HG03439 (cell line): ENCODE measurements at regions not wholly inside any gene's neighbourhood (a gene's known extent, or its start where the extent isn't known, plus 50 kb on each side); places are given as distances from the start of the nearest gene placed in this dataset.

Source experiments
- ATAC-seq: cut with Tn5 transposase; IDR thresholded peaks from one replicate; pipeline ENCODE4 v1.9.1; 2021; ENCODE audit warnings: mild to moderate bottlenecking, moderate library complexity; ENCODE audit not compliant: unreplicated experiment

- no peak for ATAC-seq
Measured at GRCh38 chr14:97331526-97331925, 534.3 kb downstream of the VRK1 start.

GRCh38 chr14:97336179-97336578 lies 539.0 kb downstream of the VRK1 start:
- ATAC-seq, result no peak

- ATAC-seq, result no peak
Measured at GRCh38 chr14:97336816-97337215, 539.6 kb downstream of the VRK1 start.

GRCh38 chr14:97337267-97337666 lies 540.1 kb downstream of the VRK1 start:
- no peak for ATAC-seq

GRCh38 chr14:97337670-97338069 lies 540.5 kb downstream of the VRK1 start:
- ATAC-seq, result no peak

GRCh38 chr14:97344666-97345065 lies 547.5 kb downstream of the VRK1 start:
- ATAC-seq, result no peak

- no peak for ATAC-seq
Measured at GRCh38 chr14:97346675-97347074, 549.5 kb downstream of the VRK1 start.

GRCh38 chr14:97349463-97349862 lies 552.3 kb downstream of the VRK1 start:
- ATAC-seq, result no peak

- ATAC-seq, result no peak
Measured at GRCh38 chr14:97349946-97350345, 552.8 kb downstream of the VRK1 start.

GRCh38 chr14:97350415-97350814 lies 553.2 kb downstream of the VRK1 start:
- ATAC-seq, result no peak

- no peak for ATAC-seq
Measured at GRCh38 chr14:97350894-97351731, 553.9 kb downstream of the VRK1 start.

GRCh38 chr14:97353102-97353501 lies 555.9 kb downstream of the VRK1 start:
- ATAC-seq, result no peak

GRCh38 chr14:97354119-97354722 lies 557.0 kb downstream of the VRK1 start:
- no peak for ATAC-seq

- ATAC-seq, result no peak
Measured at GRCh38 chr14:97359341-97359740, 562.2 kb downstream of the VRK1 start.

GRCh38 chr14:97361181-97361580 lies 564.0 kb downstream of the VRK1 start:
- ATAC-seq, result no peak

GRCh38 chr14:97361958-97362357 lies 564.8 kb downstream of the VRK1 start:
- no peak for ATAC-seq

GRCh38 chr14:97366400-97366799 lies 569.2 kb downstream of the VRK1 start:
- no peak for ATAC-seq

- no peak for ATAC-seq
Measured at GRCh38 chr14:97367278-97367677, 570.1 kb downstream of the VRK1 start.

- ATAC-seq, result no peak
Measured at GRCh38 chr14:97368049-97368448, 570.9 kb downstream of the VRK1 start.

- ATAC-seq, result no peak
Measured at GRCh38 chr14:97368900-97369564, 571.9 kb downstream of the VRK1 start.

GRCh38 chr14:97369901-97370300 lies 572.7 kb downstream of the VRK1 start:
- no peak for ATAC-seq

GRCh38 chr14:97376310-97376709 lies 579.1 kb downstream of the VRK1 start:
- ATAC-seq, result no peak
